ENCODE measurements at regions not wholly inside any gene's neighbourhood (a gene's known extent, or its start where the extent isn't known, plus 50 kb on each side); places are given as distances from the start of the nearest gene placed in this dataset.

- no peak for TF ChIP-seq FOSL1 (IDR thresholded peaks at IDR 0.05; ENCODE audit: low read depth)
- TF ChIP-seq, protein P1, sequence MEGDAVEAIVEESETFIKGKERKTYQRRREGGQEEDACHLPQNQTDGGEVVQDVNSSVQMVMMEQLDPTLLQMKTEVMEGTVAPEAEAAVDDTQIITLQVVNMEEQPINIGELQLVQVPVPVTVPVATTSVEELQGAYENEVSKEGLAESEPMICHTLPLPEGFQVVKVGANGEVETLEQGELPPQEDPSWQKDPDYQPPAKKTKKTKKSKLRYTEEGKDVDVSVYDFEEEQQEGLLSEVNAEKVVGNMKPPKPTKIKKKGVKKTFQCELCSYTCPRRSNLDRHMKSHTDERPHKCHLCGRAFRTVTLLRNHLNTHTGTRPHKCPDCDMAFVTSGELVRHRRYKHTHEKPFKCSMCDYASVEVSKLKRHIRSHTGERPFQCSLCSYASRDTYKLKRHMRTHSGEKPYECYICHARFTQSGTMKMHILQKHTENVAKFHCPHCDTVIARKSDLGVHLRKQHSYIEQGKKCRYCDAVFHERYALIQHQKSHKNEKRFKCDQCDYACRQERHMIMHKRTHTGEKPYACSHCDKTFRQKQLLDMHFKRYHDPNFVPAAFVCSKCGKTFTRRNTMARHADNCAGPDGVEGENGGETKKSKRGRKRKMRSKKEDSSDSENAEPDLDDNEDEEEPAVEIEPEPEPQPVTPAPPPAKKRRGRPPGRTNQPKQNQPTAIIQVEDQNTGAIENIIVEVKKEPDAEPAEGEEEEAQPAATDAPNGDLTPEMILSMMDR (IDR thresholded peaks at IDR 0.05 in 2 of 3, conservative IDR thresholded peaks at IDR 0.05 in 1 of 3; ENCODE audit: borderline replicate concordance in 1 of 3, insufficient read depth in 1 of 3, low read depth in 2 of 3, low read length in 2 of 3), result no peak
- no peak for TF ChIP-seq POLR2A (IDR thresholded peaks at IDR 0.05; ENCODE audit: borderline replicate concordance, extremely low read depth, insufficient read depth, insufficient read length)
- TF ChIP-seq EZH2phosphoT487 (IDR thresholded peaks at IDR 0.05; ENCODE audit: borderline replicate concordance), result no peak
- no peak for TF ChIP-seq POLR2AphosphoS5 (IDR thresholded peaks at IDR 0.05; ENCODE audit: low read depth, low read length)
- no peak for TF ChIP-seq ZNF274 (IDR thresholded peaks at IDR 0.05; ENCODE audit: low read depth, low read length)
- no peak for TF ChIP-seq EZH2 (IDR thresholded peaks at IDR 0.05)
- no peak for TF ChIP-seq ELF1 (IDR thresholded peaks at IDR 0.05; ENCODE audit: borderline replicate concordance, low read depth)
Measured at GRCh38 chr2:76320716-76321115, 610.0 kb upstream of the GCFC2 start.
